ENCODE measurements at regions not wholly inside any gene's neighbourhood (a gene's known extent, or its start where the extent isn't known, plus 50 kb on each side); places are given as distances from the start of the nearest gene placed in this dataset.

GRCh38 chr7:148950806-148951205, 66.7 kb upstream of the EZH2 start:
- DNase-seq = no peak

DNA sequence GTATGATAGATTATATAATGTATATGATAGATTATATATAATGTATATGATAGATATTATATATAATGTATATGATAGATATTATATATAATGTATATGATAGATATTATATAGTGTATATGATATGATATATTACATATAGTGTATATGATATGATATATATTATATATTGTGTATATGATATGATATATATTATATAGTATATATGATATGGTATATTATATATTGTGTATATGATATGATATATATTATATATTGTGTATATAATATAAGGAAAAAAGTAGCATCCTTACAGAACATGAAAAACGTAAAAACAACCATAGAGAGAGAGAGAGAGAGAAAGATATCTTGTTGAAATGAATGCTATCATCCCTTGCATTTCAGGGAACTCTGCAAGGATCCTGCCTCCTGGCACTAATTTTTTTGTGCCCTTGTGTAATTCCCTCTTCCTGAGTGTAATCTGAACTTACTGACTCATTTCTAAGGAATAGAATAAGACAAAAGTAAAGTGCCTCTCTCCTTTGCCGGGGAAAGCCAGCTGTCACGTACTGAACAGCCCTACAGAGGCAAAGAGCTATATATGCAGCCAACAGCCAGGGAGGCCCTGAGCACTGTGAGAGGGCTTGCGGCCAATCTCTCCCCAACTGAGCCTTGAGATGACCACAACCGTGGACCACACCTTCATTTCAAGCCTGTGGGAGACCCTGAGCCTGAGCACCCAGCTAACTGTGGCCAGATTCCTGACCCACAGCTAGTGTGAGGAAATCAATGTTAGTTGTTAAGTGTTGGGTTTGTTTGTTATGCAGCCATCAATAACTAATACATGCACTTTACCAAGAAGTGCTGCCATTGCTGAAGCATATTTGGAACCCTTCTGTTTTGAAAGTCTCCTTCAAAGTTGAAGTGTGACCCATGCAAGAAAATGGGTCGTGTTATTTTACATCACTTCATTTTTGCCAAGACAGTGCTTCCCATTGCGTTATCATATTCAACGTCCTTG, 61.1 kb upstream of the EZH2 start:
- DNase-seq = no peak

GRCh38 chr7:148941598-148942275, 57.6 kb upstream of the EZH2 start:
- peak; percentile 73 to 84 (median 78) for DNase-seq

DNA sequence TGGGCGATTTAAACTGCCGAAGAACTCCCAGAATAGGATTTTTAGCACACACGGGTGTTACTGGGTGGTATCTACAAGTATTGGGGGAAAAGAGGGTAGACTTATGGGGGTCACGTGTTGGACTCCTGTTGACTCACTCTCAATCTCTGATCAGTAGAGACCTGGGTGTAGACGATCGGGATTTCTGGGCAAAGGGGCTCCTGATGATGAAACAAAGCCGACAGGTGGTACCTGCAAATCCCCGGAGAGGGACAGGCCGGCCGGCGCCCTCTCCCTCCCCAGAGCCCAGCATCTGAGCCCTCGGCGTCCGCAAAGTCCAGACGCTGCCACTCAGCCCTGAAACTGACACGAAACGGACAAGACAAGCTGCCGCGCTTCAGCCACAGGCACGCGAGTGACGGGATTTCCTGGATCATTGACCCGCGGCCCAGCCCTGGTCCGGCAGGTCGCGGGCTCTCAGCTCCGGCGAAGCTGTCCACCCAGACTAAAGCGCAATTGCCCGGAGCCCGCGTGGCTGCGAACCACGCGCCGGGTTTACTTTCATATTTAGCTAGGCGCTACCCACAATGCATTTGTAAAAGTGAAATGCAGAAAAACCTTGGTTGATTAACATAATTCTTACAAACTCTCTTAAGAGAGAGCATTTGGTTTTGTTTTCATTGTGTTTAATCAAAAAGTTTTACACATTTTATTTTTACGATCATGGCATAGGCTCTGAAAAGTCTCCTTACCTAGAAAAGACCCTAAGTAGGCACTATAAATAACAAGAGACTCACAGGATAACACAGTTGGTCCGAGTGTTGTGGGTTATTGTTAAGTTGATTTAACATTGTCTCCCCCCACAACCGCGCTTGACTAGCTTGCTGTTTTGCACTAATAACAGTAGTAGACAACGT, 56.9 kb upstream of the EZH2 start:
- peak; percentile 88 to 96 (median 94) for DNase-seq

DNA sequence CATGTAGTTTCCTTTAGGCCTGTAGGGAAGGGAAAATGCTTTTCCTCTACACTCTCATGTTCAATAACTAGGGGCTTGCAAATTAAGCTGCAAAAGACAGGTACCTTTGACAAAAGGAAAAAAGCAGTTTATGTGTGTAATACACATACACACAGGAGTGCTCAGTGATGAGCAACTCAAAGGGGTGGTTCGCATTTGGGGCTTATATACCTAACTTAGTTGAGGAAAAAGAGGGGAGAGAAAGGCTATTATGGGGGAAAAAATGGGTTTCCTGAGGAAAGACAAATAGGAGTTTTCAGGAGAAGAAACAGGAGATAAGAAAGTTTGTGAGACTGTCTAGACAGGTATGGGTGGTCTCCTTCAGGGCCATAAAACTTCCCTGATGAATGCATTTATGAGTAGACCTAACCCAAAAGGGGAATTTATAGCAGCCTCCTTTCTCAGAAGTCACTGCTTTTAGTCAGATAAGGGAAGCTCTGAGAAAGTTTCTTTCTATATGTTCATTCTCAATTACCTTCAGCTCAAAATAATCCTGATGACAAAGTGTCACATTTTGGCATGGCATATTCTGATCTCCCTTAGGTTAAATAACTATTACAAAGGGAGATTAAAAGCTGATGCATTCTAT, 55.2 kb upstream of the EZH2 start:
- DNase-seq = peak in 2 of 4 experiments; percentile 11 to 21

GRCh38 chr7:148935451-148935850, 51.4 kb upstream of the EZH2 start:
- no peak for DNase-seq
